ENCODE measurements at regions not wholly inside any gene's neighbourhood (a gene's known extent, or its start where the extent isn't known, plus 50 kb on each side); places are given as distances from the start of the nearest gene placed in this dataset.
"Not testable (repeated sequence)": the region's sequence is repeated elsewhere in the genome, so short reads cannot be mapped to it uniquely, and the experiment has no call there.

DNA sequence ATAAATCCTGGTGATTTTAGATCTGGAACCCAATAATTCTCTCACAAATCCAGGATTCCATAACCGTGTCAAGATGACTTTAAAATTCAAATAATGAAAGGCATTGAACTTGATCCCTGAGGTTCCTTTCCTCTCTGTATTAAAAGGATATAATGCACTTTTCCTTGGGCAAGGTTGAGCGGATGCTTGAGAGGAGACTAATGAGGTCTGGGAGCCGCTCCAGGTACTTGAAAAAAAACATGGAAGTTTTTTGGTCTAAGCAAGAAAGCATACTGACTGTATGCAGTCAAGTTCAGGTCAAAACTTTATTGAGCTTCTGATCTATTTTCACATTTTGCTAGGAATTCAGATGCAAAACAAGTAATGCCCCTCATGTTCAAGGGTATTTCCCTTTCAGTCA lies 318.5 kb downstream of the RAD51AP2 start:
- TF ChIP-seq, protein P1, sequence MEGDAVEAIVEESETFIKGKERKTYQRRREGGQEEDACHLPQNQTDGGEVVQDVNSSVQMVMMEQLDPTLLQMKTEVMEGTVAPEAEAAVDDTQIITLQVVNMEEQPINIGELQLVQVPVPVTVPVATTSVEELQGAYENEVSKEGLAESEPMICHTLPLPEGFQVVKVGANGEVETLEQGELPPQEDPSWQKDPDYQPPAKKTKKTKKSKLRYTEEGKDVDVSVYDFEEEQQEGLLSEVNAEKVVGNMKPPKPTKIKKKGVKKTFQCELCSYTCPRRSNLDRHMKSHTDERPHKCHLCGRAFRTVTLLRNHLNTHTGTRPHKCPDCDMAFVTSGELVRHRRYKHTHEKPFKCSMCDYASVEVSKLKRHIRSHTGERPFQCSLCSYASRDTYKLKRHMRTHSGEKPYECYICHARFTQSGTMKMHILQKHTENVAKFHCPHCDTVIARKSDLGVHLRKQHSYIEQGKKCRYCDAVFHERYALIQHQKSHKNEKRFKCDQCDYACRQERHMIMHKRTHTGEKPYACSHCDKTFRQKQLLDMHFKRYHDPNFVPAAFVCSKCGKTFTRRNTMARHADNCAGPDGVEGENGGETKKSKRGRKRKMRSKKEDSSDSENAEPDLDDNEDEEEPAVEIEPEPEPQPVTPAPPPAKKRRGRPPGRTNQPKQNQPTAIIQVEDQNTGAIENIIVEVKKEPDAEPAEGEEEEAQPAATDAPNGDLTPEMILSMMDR (IDR thresholded peaks at IDR 0.05): no peak
- Histone ChIP-seq H3K4me3 (no peak overlapping the region), H3K27ac (no peak overlapping the region), H3K27me3 (no peaks in the 10 kb centered on the region), H3K36me3 (no peaks in the 10 kb centered on the region), H3K4me1 (no peaks in the 10 kb centered on the region), H3K9me3 (no peaks in the 10 kb centered on the region)
- 52 to 63% methylated on average over 3 of the region's 3 CpGs for WGBS, 2 donors
- no peak for DNase-seq
- intact Hi-C loops (cut with DNase I): no loop called here

DNA sequence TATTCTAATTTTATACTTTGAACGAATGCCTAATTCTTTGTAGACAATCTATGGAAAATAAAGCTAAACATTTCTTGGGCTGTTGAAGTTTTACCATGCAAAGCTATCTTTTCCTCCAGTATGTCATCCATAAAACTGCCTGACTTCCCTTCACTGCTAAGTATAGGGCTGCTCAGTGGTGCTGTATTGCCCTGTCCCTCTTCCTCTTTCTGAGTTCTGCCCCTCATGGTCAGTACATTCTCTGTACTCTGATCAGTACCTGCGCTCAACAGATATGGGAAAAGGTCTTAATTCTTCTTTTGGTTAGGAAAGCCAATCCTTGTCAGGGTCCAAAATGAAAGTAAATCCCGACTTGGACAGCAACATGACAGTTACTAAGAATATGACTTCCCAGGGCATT lies 321.9 kb downstream of the RAD51AP2 start:
- H3K27me3 ChIP-seq: no peaks in the 10 kb centered on the region
- 64 to 77% methylated on average over 3 of the region's 3 CpGs for WGBS, 2 donors
- no peak overlapping the region for H3K27ac ChIP-seq
- TF ChIP-seq, protein P1 (IDR thresholded peaks at IDR 0.05): no peak
- no peak for TF ChIP-seq POLR2A (IDR thresholded peaks at IDR 0.05)
- no peaks in the 10 kb centered on the region for H3K9me3 ChIP-seq
- no peaks in the 10 kb centered on the region for H3K4me1 ChIP-seq
- no peaks in the 10 kb centered on the region for H3K36me3 ChIP-seq
- intact Hi-C loops (cut with DNase I): no loop called here
- DNase-seq: no peak
- no peak overlapping the region for H3K4me3 ChIP-seq

DNA sequence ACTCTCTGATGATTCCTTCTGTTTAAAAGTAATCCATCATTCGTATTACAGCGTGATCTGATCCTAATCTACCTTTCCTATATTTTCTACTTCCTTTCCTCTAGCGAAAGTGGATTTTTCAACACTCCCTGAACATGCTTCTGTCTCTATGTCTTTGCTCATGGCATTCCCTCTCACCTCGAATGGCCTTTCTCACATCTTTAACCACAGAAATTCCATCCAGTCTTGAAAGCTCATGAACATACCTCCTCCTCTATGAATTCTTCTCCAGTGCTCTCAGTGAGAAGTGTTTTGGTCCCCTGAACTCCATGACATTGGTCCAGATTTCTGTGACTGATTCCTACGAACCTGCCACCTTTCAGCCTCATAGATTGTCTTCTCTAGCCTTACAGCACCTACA lies 323.2 kb downstream of the RAD51AP2 start:
- Histone ChIP-seq H3K27ac (no peak overlapping the region), H3K27me3 (no peaks in the 10 kb centered on the region), H3K4me1 (no peaks in the 10 kb centered on the region), H3K36me3 (no peaks in the 10 kb centered on the region), H3K9me3 (no peaks in the 10 kb centered on the region), H3K4me3 (no peak overlapping the region)
- intact Hi-C loops (cut with DNase I): no loop called here
- DNase-seq: no peak
- TF ChIP-seq, protein P1 (IDR thresholded peaks at IDR 0.05): no peak
- no peak for TF ChIP-seq POLR2A (IDR thresholded peaks at IDR 0.05)
- WGBS, 2 donors: 74 to 77% methylated on average over 5 of the region's 5 CpGs

DNA sequence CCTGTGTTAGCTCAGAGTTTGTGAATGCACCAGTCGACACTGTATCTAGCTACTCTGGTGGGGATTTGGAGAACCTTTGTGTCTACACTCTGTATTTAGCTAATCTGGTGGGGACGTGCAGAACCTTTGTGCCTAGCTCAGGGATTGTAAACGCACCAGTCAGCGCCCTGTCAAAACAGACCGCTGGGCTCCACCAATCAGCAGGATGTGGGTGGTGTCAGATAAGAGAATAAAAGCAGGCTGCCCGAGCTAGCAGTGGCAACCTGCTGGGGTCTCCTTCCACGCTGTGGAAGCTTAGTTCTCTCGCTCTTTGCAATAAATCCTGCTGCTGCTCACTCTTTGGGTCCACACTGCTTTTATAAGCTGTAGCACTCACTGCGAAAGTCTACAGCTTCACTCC lies 324.2 kb downstream of the RAD51AP2 start:
- no peak for DNase-seq
- Histone ChIP-seq H3K27ac (no peak overlapping the region), H3K4me3 (no peak overlapping the region), H3K9me3 (no peaks in the 10 kb centered on the region), H3K36me3 (no peaks in the 10 kb centered on the region), H3K27me3 (no peaks in the 10 kb centered on the region), H3K4me1 (no peaks in the 10 kb centered on the region)
- TF ChIP-seq, protein P1 (IDR thresholded peaks at IDR 0.05): no peak
- no peak for TF ChIP-seq POLR2A (IDR thresholded peaks at IDR 0.05)
- intact Hi-C loops (cut with DNase I): no loop called here
- 87% methylated on average over 9 of the region's 9 CpGs; no CpG with 5 or more reads in 1 of the 2 donors for WGBS, 2 donors

DNA sequence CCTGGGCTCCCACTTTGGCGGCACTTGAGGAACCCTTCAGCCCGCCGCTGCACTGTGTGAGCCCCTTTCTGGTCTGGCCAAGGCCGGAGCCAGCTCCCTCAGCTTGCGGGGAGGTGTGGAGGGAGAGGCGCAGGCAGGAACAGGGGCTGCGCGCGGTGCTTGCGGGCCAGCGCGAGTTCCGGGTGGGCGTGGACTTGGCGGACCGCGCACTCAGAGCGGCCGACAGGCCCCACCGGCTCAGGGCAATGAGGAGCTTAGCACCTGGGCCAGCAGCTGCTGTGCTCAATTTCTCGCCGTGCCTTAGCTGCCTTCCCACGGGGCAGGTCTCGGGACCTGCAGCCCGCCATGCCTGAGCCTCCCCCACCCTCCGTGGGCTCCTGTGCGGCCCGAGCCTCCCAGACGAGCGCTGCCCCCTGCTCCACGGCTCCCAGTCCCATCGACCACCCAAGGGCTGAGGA lies 324.8 kb downstream of the RAD51AP2 start:
- H3K9me3 ChIP-seq; H3K4me1 ChIP-seq; H3K4me3 ChIP-seq; H3K27me3 ChIP-seq; intact Hi-C loops (cut with DNase I); DNase-seq; H3K36me3 ChIP-seq; H3K27ac ChIP-seq: not testable (repeated sequence)
- 91% methylated on average over 5 of the region's 32 CpGs; no CpG with 5 or more reads in 1 of the 2 donors for WGBS, 2 donors

DNA sequence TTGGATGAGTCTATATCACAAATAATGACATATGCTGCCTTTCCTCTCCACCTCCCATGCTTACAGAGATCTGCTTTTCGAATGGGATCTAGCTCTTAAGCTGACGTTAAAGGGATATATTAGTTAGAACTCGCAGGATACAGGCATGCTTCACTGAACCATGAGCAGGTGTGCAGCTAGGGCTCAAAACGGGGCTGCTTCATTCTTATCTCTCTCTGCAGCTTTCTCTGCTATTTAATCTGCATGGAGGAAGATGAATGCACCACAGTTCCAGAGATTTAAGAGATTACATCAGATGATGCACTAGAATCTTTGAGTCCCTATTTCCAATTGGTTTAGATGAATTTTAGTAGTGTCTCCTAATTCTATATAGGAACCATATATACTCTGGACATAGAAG lies 327.0 kb downstream of the RAD51AP2 start:
- intact Hi-C loops (cut with DNase I): no loop called here
- Histone ChIP-seq H3K4me3 (no peak overlapping the region), H3K9me3 (no peaks in the 10 kb centered on the region), H3K4me1 (no peaks in the 10 kb centered on the region), H3K36me3 (no peaks in the 10 kb centered on the region), H3K27ac (no peak overlapping the region), H3K27me3 (no peaks in the 10 kb centered on the region)
- TF ChIP-seq, protein P1 (IDR thresholded peaks at IDR 0.05): no peak
- no peak for TF ChIP-seq POLR2A (IDR thresholded peaks at IDR 0.05)
- no peak for DNase-seq
- WGBS, 2 donors: 70 to 74% methylated on average over 4 of the region's 4 CpGs

All from esophagus squamous epithelium (tissue), 5 donors.